ENCODE measurements at regions not wholly inside any gene's neighbourhood (a gene's known extent, or its start where the extent isn't known, plus 50 kb on each side); places are given as distances from the start of the nearest gene placed in this dataset.

DNA sequence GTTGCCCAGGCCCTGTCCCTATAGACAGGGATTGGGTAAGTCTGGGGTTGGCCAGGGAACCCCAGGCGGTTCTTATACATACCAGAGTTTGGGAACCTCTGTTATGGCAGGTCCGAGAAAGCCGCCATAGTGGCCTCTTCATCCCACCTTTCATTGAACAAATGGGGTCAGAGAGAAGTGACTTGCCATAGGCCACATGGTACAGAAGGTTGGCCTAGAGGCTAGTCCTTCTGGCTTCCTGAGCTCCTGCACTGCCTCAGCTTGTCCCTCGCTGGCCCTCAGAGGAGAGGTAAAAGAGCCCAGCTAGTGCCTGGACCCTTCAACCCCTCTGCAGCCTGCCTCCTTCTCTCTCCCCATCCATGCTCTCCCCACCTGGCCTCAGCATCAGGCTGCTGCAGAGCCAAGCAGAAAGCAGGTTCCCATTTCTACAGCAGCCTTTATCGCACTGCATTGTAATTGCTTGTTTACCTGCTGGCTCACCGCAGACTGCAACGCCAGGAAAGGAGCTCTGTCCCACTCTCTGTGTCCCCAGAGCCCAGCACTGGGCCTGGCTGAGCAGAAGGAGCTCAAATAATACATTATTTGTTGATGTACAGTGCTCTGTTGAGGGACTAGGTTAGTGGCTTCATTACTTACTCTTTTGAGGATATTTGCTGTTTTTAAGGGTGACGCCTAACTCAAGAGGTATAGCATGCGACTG is 103.6 kb downstream of the TRIM29 start:
- TF ChIP-seq CTCF (IDR thresholded peaks at IDR 0.05; ENCODE audit: low read length) (no peak), EZH2 (IDR thresholded peaks at IDR 0.05; ENCODE audit: borderline replicate concordance, low read length) (no peak)

Measured in OCI-LY1 (cell line).